H1 (cell line): ENCODE measurements at regions not wholly inside any gene's neighbourhood (a gene's known extent, or its start where the extent isn't known, plus 50 kb on each side); places are given as distances from the start of the nearest gene placed in this dataset.
A peak's percentile ranks its signal among the peaks of the same experiment; 100 is the strongest.

Source experiments
- CTCF ChIA-PET: fragments of 300-600 bp; sonication (Branson Sonifier 250); formaldehyde crosslinking; loops from one replicate; lab custom pipeline; 2021; ENCODE audit not compliant: partially characterized antibody; lab: Charles Lee
- POLR2A ChIA-PET: fragments of 300-600 bp; sonication (Branson Sonifier 250); formaldehyde crosslinking; loops from one replicate; lab custom pipeline; 2021; ENCODE audit warnings: inconsistent platforms; ENCODE audit not compliant: partially characterized antibody; lab: Charles Lee
- DNase-seq, 2 experiments: peaks; one replicate each; pipeline versions ENCODE4 v3.0.0 to v3.0.0-alpha.2; 2010 to 2022; ENCODE audit warnings: low spot score in 2 of 2, low read depth in 1 of 2, mixed read lengths in 1 of 2
- FAIRE-seq: peaks from 2 replicates; lab custom pipeline; 2011; peaks lifted over from hg19 to GRCh38; lab: Jason Lieb, UNC
- H2AFZ ChIP-seq: 2 replicates; pipeline ENCODE4 v1.8.1; 2012; ENCODE audit warnings: low read length, inconsistent platforms
- H2AK5ac ChIP-seq: 2 replicates; pipeline ENCODE4 v1.6.1; 2013; ENCODE audit warnings: low read depth, low read length
- H2BK120ac ChIP-seq: replicated peaks from 2 replicates; pipeline ENCODE3; 2013; ENCODE audit warnings: low read depth, low read length, inconsistent platforms
- H2BK12ac ChIP-seq: 2 replicates; pipeline ENCODE4 v1.6.1; 2013; ENCODE audit warnings: low read depth, low read length
- H2BK15ac ChIP-seq: 2 replicates; pipeline ENCODE4 v1.6.1; 2013; ENCODE audit warnings: low read length
- H2BK20ac ChIP-seq: 2 replicates; pipeline ENCODE4 v1.6.1; 2013; ENCODE audit warnings: low read length
- H2BK5ac ChIP-seq: 2 replicates; pipeline ENCODE4 v1.6.1; 2013; ENCODE audit warnings: low read depth, low read length
- H3K14ac ChIP-seq: 2 replicates; pipeline ENCODE4 v1.6.1; 2013; ENCODE audit warnings: inconsistent platforms; ENCODE audit not compliant: insufficient read length
- H3K18ac ChIP-seq: 2 replicates; pipeline ENCODE4 v1.6.1; 2013; ENCODE audit warnings: low read length; ENCODE audit errors: extremely low read depth
- H3K23ac ChIP-seq: 2 replicates; pipeline ENCODE4 v1.6.1; 2013; ENCODE audit warnings: inconsistent platforms; ENCODE audit not compliant: insufficient read length
- H3K23me2 ChIP-seq: 2 replicates; pipeline ENCODE4 v1.6.1; 2013; ENCODE audit warnings: low read depth, low read length
- H3K27ac ChIP-seq: 2 replicates; pipeline ENCODE4 v1.6.1; 2011; ENCODE audit warnings: low read depth, low read length, inconsistent platforms
- H3K27me3 ChIP-seq, 4 experiments: replicated peaks in 1 of 4; 1 replicate in 1 of 4; 2 replicates in 3 of 4; pipeline versions ENCODE4 v1.6.1 to v1.8.1; 2011 to 2013; ENCODE audit warnings: low read length in 3 of 4, mild to moderate bottlenecking in 3 of 4, inconsistent platforms in 2 of 4, mixed read lengths in 2 of 4, moderate library complexity in 1 of 4; ENCODE audit not compliant: control insufficient read depth in 3 of 4, insufficient read depth in 3 of 4; ENCODE audit errors: extremely low read depth in 1 of 4
- H3K36me3 ChIP-seq, 4 experiments: 2 replicates each; pipeline versions ENCODE4 v1.6.1 to v1.8.1; 2011 to 2013; ENCODE audit warnings: mild to moderate bottlenecking in 4 of 4, low read length in 3 of 4, moderate library complexity in 2 of 4, control low read depth in 1 of 4, inconsistent platforms in 1 of 4; ENCODE audit not compliant: insufficient read depth in 4 of 4, control insufficient read depth in 2 of 4
- H3K4ac ChIP-seq: replicated peaks from 2 replicates; pipeline ENCODE3; 2013; ENCODE audit warnings: low read length, low read depth, mixed read lengths, inconsistent platforms; ENCODE audit not compliant: insufficient read length
- H3K4me1 ChIP-seq, 4 experiments: replicated peaks in 1 of 4; 1 replicate in 1 of 4; 2 replicates in 3 of 4; pipeline versions ENCODE4 v1.6.1 to v1.8.1; 2011 to 2013; ENCODE audit warnings: low read length in 3 of 4, inconsistent platforms in 2 of 4, mixed read lengths in 1 of 4; ENCODE audit not compliant: insufficient read depth in 4 of 4, control insufficient read depth in 3 of 4
- H3K4me2 ChIP-seq, 2 experiments: 2 replicates each; pipeline versions ENCODE4 v1.6.1 to v1.8.1; 2011 to 2013; ENCODE audit warnings: low read depth in 2 of 2, low read length in 2 of 2, control low read depth in 1 of 2, inconsistent platforms in 1 of 2, mild to moderate bottlenecking in 1 of 2; ENCODE audit not compliant: insufficient read depth in 1 of 2
- H3K4me3 ChIP-seq, 4 experiments: fragments of 200-600, 300-600 bp in 1 of 4; sonication (generic), shearing (Covaris generic), sonication (Bioruptor Twin) in 1 of 4; 2 replicates each; pipeline versions ENCODE4 v1.5.1 to v1.8.1; 2011 to 2016; ENCODE audit warnings: low read length in 4 of 4, low read depth in 3 of 4, control low read depth in 2 of 4, inconsistent platforms in 2 of 4, mild to moderate bottlenecking in 2 of 4, mixed read lengths in 1 of 4, moderate library complexity in 1 of 4; ENCODE audit not compliant: insufficient read depth in 2 of 4; ENCODE audit errors: extremely low read depth in 1 of 4
- H3K56ac ChIP-seq: replicated peaks from 2 replicates; pipeline ENCODE3; 2013; ENCODE audit warnings: low read depth, mild to moderate bottlenecking, mixed read lengths, low read length, inconsistent platforms; ENCODE audit not compliant: insufficient read length
- H3K79me1 ChIP-seq: 2 replicates; pipeline ENCODE4 v1.6.1; 2013; ENCODE audit warnings: low read depth, low read length, control low read depth
- H3K79me2 ChIP-seq, 2 experiments: 2 replicates each; pipeline versions ENCODE4 v1.6.1 to v1.8.1; 2012 to 2013; ENCODE audit warnings: low read length in 2 of 2, mild to moderate bottlenecking in 2 of 2, inconsistent platforms in 1 of 2; ENCODE audit not compliant: insufficient read depth in 2 of 2, control insufficient read depth in 1 of 2
- H3K9ac ChIP-seq, 4 experiments: replicated peaks in 1 of 4; 1 replicate in 1 of 4; 2 replicates in 3 of 4; pipeline versions ENCODE4 v1.6.1 to v1.8.1; 2011 to 2013; ENCODE audit warnings: low read depth in 3 of 4, low read length in 3 of 4, control low read depth in 2 of 4, mild to moderate bottlenecking in 2 of 4, moderate library complexity in 2 of 4, inconsistent platforms in 1 of 4; ENCODE audit errors: extremely low read depth in 1 of 4
- H3K9me3 ChIP-seq, 2 experiments: 2 replicates each; pipeline versions ENCODE4 v1.6.1 to v1.8.1; 2012 to 2013; ENCODE audit warnings: mild to moderate bottlenecking in 2 of 2, moderate library complexity in 2 of 2, control low read depth in 1 of 2, inconsistent platforms in 1 of 2, low read depth in 1 of 2, low read length in 1 of 2, mixed read lengths in 1 of 2; ENCODE audit not compliant: insufficient read depth in 2 of 2
- H4K20me1 ChIP-seq, 2 experiments: replicated peaks in 1 of 2; 2 replicates each; pipeline versions ENCODE3 to v1.8.1; 2011 to 2013; ENCODE audit warnings: inconsistent platforms in 2 of 2, low read length in 2 of 2, mild to moderate bottlenecking in 1 of 2; ENCODE audit not compliant: insufficient read depth in 2 of 2, control insufficient read depth in 1 of 2
- H4K5ac ChIP-seq: 2 replicates; pipeline ENCODE4 v1.6.1; 2013; ENCODE audit warnings: low read length, low read depth, mixed read lengths, inconsistent platforms; ENCODE audit not compliant: insufficient read length
- H4K8ac ChIP-seq: 2 replicates; pipeline ENCODE4 v1.8.0; 2013; ENCODE audit warnings: mild to moderate bottlenecking, moderate library complexity, low read length, inconsistent platforms; ENCODE audit not compliant: insufficient read depth; ENCODE audit errors: extremely low read depth
- H4K91ac ChIP-seq: replicated peaks from 2 replicates; pipeline ENCODE3; 2013; ENCODE audit warnings: low read length, mixed read lengths, inconsistent platforms; ENCODE audit not compliant: insufficient read length
- BRCA1 ChIP-seq: IDR thresholded peaks from 2 replicates; pipeline ENCODE4 v1.6.1; 2012; ENCODE audit warnings: low read depth, low read length, improper control_type of control experiment
- FOSL1 ChIP-seq: IDR thresholded peaks from 2 replicates; pipeline ENCODE4 v1.6.1; 2011; ENCODE audit warnings: mild to moderate bottlenecking, low read depth, low read length, moderate library complexity; ENCODE audit not compliant: insufficient read depth
- GTF2F1 ChIP-seq: IDR thresholded peaks from 2 replicates; pipeline ENCODE4 v1.6.1; 2012; ENCODE audit warnings: low read depth, low read length, improper control_type of control experiment, borderline replicate concordance
- JUND ChIP-seq: IDR thresholded peaks from 2 replicates; pipeline ENCODE4 v1.6.1; 2011; ENCODE audit warnings: mild to moderate bottlenecking, improper control_type of control experiment, low read length
- POLR2A ChIP-seq, 2 experiments: IDR thresholded peaks; 1 replicate in 1 of 2; 2 replicates in 1 of 2; pipeline ENCODE4 v1.6.1; 2011; ENCODE audit warnings: low read depth in 2 of 2, low read length in 2 of 2, mild to moderate bottlenecking in 2 of 2; ENCODE audit errors: control extremely low read depth in 1 of 2
- POLR2AphosphoS5 ChIP-seq: IDR thresholded peaks from 2 replicates; pipeline ENCODE4 v1.6.1; 2011; ENCODE audit warnings: low read depth, low read length
- POU5F1 ChIP-seq: IDR thresholded peaks from 2 replicates; pipeline ENCODE4 v1.6.1; 2011; ENCODE audit warnings: low read depth, mild to moderate bottlenecking, low read length, moderate library complexity
- RNF2 ChIP-seq: fragments of 200-900, 300-1000 bp; sonication (generic); IDR thresholded peaks from 2 replicates; pipeline ENCODE4 v1.7.1; 2016; ENCODE audit warnings: borderline replicate concordance, low read depth, mild to moderate bottlenecking, antibody characterized with exemption, low read length; ENCODE audit not compliant: poor library complexity, severe bottlenecking; ENCODE audit errors: missing control alignments
- SP4 ChIP-seq: IDR thresholded peaks from 2 replicates; pipeline ENCODE4 v1.6.1; 2012; ENCODE audit warnings: low read length, inconsistent platforms
- SRF ChIP-seq: IDR thresholded peaks from 2 replicates; pipeline ENCODE4 v1.6.1; 2011; ENCODE audit warnings: mild to moderate bottlenecking, low read depth, low read length, moderate library complexity
- SUZ12 ChIP-seq: fragments of 200-600 bp; sonication (generic); IDR thresholded peaks from 2 replicates; pipeline ENCODE4 v1.6.1; 2012; ENCODE audit warnings: mild to moderate bottlenecking, inconsistent platforms, low read length, moderate library complexity, mixed read lengths
- WGBS, 2 experiments: shearing (Covaris generic) in 1 of 2; methylation state at CpG; one replicate each; pipeline versions ENCODE4 v1.1.6 to v1.1.7; 2013 to 2015; ENCODE audit warnings: low lambda C conversion rate in 2 of 2, mixed read lengths in 2 of 2, inconsistent platforms in 1 of 2, low coverage in 1 of 2, missing lambda C conversion rate in 1 of 2; ENCODE audit not compliant: insufficient replicate concordance in 2 of 2, insufficient coverage in 1 of 2, insufficient read length in 1 of 2; ENCODE audit errors: extremely low coverage in 1 of 2, missing lambda C conversion rate in 1 of 2; 5-methylcytosine and 5-hydroxymethylcytosine counted together
- TF ChIP-seq, protein P1 (sequence below), 3 experiments: IDR thresholded peaks; 1 replicate in 2 of 3; 2 replicates in 1 of 3; pipeline versions ENCODE4 v1.5.1 to v1.6.1; 2011; ENCODE audit warnings: low read length in 3 of 3, mild to moderate bottlenecking in 3 of 3, inconsistent platforms in 2 of 3, low read depth in 1 of 3, moderate library complexity in 1 of 3; ENCODE audit not compliant: insufficient read depth in 1 of 3; ENCODE audit errors: control extremely low read depth in 1 of 3

DNA sequence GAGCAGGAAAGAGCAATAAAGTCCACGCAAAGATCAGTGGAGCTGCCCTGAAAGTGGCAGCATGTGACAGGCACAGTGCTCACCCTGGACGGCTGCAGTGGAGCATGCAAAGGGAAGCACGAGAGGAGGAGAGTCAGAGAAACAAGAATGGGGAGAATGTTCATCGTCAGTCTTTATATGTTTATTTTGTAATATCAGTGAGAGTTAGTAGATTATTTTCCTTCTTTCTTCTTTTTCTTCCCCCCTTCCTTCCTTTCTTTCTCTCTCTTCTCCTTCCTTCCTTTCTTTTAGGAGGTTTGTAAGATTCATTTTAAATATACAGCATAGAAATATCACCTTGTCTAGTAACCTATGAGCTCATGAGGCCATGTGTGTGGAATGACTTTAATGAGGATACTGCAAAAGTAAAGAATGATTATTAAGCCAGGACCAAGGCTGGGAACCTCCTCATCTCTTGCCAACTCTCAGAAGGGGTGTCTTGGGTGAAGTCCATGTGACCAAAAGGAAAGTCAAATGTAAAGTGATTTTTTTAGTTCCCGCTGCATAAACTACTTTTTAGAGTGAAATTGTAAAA is 321.1 kb downstream of the AASDHPPT start:
- Histone ChIP-seq H3K23ac (no peak overlapping the region), H3K9ac (no peak overlapping the region), H3K18ac (no peak overlapping the region), H2BK20ac (no peak overlapping the region), H3K27ac (no peak overlapping the region), H3K4me1 (peaks cover 0 to 5% (median 0%) of the 10 kb centered on the region in 4 experiments; a peak in 1 of 7 replicates), H3K23me2 (no peaks in the 10 kb centered on the region), H4K20me1 (no peaks in the 10 kb centered on the region), H3K4me2 (no peak overlapping the region), H4K91ac (no peak overlapping the region), H3K4me3 (no peak overlapping the region), H2AK5ac (no peak overlapping the region), H2BK12ac (0 out of 2 replicates have a peak overlapping the region, but pooled peaks have one; percentile 39), H2BK15ac (no peak overlapping the region), H3K79me2 (no peaks in the 10 kb centered on the region), H3K14ac (no peak overlapping the region), H3K9me3 (no peaks in the 10 kb centered on the region), H4K5ac (no peak overlapping the region), H3K4ac (no peak overlapping the region), H3K36me3 (no peaks in the 10 kb centered on the region), H2BK5ac (no peak overlapping the region), H3K27me3 (no peaks in the 10 kb centered on the region), H4K8ac (peak overlapping the region; percentile 45; the same call in 1 of the 2 replicates), H2BK120ac (no peak overlapping the region), H2AFZ (no peak overlapping the region), H3K56ac (no peak overlapping the region), H3K79me1 (no peaks in the 10 kb centered on the region)
- WGBS, 2 experiments, result 96% methylated on average over 5 of the region's 5 CpGs; no CpG with 5 or more reads in 1 of the 2 experiments
- ChIA-PET CTCF (interaction anchor here (0.6 kb wide), 2 partner anchors 243 to 689 kb away, joined by 3 read pairs; no protein-coding TSS in a partner anchor), POLR2A (no interaction called here)
- FAIRE-seq (no peak), DNase-seq (no peak)
- TF ChIP-seq SP4, result no peak
- no peak for TF ChIP-seq POU5F1
- no peak for TF ChIP-seq BRCA1
- TF ChIP-seq, protein P1, sequence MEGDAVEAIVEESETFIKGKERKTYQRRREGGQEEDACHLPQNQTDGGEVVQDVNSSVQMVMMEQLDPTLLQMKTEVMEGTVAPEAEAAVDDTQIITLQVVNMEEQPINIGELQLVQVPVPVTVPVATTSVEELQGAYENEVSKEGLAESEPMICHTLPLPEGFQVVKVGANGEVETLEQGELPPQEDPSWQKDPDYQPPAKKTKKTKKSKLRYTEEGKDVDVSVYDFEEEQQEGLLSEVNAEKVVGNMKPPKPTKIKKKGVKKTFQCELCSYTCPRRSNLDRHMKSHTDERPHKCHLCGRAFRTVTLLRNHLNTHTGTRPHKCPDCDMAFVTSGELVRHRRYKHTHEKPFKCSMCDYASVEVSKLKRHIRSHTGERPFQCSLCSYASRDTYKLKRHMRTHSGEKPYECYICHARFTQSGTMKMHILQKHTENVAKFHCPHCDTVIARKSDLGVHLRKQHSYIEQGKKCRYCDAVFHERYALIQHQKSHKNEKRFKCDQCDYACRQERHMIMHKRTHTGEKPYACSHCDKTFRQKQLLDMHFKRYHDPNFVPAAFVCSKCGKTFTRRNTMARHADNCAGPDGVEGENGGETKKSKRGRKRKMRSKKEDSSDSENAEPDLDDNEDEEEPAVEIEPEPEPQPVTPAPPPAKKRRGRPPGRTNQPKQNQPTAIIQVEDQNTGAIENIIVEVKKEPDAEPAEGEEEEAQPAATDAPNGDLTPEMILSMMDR (IDR thresholded peaks at IDR 0.05; ENCODE audit: control extremely low read depth in 1 of 3, insufficient read depth in 1 of 3, low read depth in 1 of 3, low read length in 3 of 3), result no peak
- TF ChIP-seq SRF, result no peak
- no peak for TF ChIP-seq POLR2A (IDR thresholded peaks at IDR 0.05; ENCODE audit: control extremely low read depth in 1 of 2, low read depth in 2 of 2, low read length in 2 of 2)
- TF ChIP-seq SUZ12, result no peak
- TF ChIP-seq GTF2F1, result no peak
- no peak for TF ChIP-seq JUND
- TF ChIP-seq RNF2, result no peak
- TF ChIP-seq FOSL1, result no peak
- no peak for TF ChIP-seq POLR2AphosphoS5
